Right lobe of liver (tissue), 4 donors: ENCODE measurements at regions not wholly inside any gene's neighbourhood (a gene's known extent, or its start where the extent isn't known, plus 50 kb on each side); places are given as distances from the start of the nearest gene placed in this dataset.

Source experiments
- POLR2A ChIP-seq: fragments of 450-650 bp; IDR thresholded peaks from one replicate; pipeline ENCODE4 v1.6.1; 2017; ENCODE audit warnings: antibody characterized with exemption, mild to moderate bottlenecking
- TF ChIP-seq, protein P1 (sequence below), 4 donors: fragments of 200-600 bp in 3 of 4; fragments of 450-650 bp in 1 of 4; IDR thresholded peaks; one replicate each; pipeline versions ENCODE4 v1.5.1 to v1.8.0; 2016 to 2022; ENCODE audit warnings: antibody characterized with exemption in 4 of 4, mild to moderate bottlenecking in 2 of 4
- donor health status: DM: no; HTN: no; CAD: no.
- donor health status: DM: no; HTN: no; CAD: no.
- donor health status: DM: no; HTN: yes; CAD: no.

DNA sequence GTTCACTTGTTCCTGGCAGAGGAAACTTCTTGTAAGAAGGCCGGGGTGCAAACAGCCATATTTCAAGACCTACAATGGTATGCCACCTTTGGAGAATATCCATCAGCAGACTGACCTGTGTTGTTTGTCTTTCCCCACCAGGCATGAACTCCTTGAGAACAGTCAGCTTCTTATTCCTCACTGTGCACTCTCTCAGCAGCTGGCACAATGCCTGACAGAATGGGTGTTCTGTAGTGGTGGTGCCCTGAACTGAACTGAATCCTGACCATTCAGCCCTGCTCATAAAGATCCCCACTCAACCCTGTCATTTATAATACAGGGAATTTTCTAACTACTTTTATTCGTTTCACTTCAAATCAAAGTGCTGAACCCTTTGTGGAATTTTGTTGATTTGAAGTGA is 206.9 kb downstream of the COX7C start:
- TF ChIP-seq, protein P1, sequence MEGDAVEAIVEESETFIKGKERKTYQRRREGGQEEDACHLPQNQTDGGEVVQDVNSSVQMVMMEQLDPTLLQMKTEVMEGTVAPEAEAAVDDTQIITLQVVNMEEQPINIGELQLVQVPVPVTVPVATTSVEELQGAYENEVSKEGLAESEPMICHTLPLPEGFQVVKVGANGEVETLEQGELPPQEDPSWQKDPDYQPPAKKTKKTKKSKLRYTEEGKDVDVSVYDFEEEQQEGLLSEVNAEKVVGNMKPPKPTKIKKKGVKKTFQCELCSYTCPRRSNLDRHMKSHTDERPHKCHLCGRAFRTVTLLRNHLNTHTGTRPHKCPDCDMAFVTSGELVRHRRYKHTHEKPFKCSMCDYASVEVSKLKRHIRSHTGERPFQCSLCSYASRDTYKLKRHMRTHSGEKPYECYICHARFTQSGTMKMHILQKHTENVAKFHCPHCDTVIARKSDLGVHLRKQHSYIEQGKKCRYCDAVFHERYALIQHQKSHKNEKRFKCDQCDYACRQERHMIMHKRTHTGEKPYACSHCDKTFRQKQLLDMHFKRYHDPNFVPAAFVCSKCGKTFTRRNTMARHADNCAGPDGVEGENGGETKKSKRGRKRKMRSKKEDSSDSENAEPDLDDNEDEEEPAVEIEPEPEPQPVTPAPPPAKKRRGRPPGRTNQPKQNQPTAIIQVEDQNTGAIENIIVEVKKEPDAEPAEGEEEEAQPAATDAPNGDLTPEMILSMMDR (IDR thresholded peaks at IDR 0.05): no peak
- no peak for TF ChIP-seq POLR2A
